ENCODE measurements at regions not wholly inside any gene's neighbourhood (a gene's known extent, or its start where the extent isn't known, plus 50 kb on each side); places are given as distances from the start of the nearest gene placed in this dataset.

DNA sequence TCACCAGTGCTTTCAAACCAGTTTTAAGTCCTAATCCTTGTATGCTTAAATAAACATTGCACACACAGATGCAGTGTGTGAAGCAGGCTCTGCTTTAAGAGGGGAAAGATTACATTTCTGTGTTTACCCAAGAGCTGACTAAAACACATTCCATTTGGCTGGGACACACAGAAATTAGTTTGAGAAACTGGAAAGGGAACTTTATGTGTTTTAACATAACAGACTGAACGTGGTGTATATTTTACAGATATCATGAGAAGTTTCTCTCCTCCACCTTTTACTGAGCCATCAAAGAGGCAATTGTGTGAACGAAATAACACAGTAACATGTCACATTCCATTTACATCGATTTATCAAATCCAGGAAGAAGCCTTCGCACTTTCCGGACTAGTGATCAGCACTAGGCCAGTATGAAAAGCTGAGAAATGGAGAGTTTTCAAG, 121.8 kb downstream of the MAIP1 start:
- TF ChIP-seq, protein P1, sequence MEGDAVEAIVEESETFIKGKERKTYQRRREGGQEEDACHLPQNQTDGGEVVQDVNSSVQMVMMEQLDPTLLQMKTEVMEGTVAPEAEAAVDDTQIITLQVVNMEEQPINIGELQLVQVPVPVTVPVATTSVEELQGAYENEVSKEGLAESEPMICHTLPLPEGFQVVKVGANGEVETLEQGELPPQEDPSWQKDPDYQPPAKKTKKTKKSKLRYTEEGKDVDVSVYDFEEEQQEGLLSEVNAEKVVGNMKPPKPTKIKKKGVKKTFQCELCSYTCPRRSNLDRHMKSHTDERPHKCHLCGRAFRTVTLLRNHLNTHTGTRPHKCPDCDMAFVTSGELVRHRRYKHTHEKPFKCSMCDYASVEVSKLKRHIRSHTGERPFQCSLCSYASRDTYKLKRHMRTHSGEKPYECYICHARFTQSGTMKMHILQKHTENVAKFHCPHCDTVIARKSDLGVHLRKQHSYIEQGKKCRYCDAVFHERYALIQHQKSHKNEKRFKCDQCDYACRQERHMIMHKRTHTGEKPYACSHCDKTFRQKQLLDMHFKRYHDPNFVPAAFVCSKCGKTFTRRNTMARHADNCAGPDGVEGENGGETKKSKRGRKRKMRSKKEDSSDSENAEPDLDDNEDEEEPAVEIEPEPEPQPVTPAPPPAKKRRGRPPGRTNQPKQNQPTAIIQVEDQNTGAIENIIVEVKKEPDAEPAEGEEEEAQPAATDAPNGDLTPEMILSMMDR (IDR thresholded peaks at IDR 0.05; ENCODE audit: insufficient read depth, low read depth, low read length): no peak
- TF ChIP-seq EZH2 (IDR thresholded peaks at IDR 0.05; ENCODE audit: insufficient read depth, low read length): no peak

All from astrocyte (in vitro differentiated cells and primary cell).